Neural crest cell (in vitro differentiated cells): ENCODE measurements at regions not wholly inside any gene's neighbourhood (a gene's known extent, or its start where the extent isn't known, plus 50 kb on each side); places are given as distances from the start of the nearest gene placed in this dataset.

Source experiments
- DNase-seq: peaks from one replicate; pipeline ENCODE4 v3.0.0; 2021; ENCODE audit warnings: low read depth, mixed read lengths, low spot score
- H3K27ac Mint-ChIP-seq: one replicate; pipeline ENCODE4 v1.8.0; 2021; ENCODE audit warnings: mild to moderate bottlenecking, mixed read lengths; ENCODE audit not compliant: unreplicated experiment
- H3K27me3 Mint-ChIP-seq: 2 replicates; pipeline ENCODE4 v1.8.0; 2021; ENCODE audit warnings: low read depth, mild to moderate bottlenecking, mixed read lengths
- H3K36me3 Mint-ChIP-seq: 2 replicates; pipeline ENCODE4 v1.8.0; 2021; ENCODE audit warnings: low read depth, mild to moderate bottlenecking, mixed read lengths
- H3K4me1 Mint-ChIP-seq: 2 replicates; pipeline ENCODE4 v1.8.0; 2021; ENCODE audit warnings: mixed read lengths
- H3K4me3 Mint-ChIP-seq: one replicate; pipeline ENCODE4 v1.8.0; 2021; ENCODE audit warnings: mild to moderate bottlenecking, mixed read lengths
- H3K9me3 Mint-ChIP-seq: 2 replicates; pipeline ENCODE4 v1.8.0; 2021; ENCODE audit warnings: mixed read lengths
- TF ChIP-seq, protein P1 (sequence below): fragments of 200-600 bp; sonication (generic); conservative IDR thresholded peaks from 2 replicates; pipeline ENCODE4 v1.5.0; 2021; ENCODE audit warnings: antibody characterized with exemption, mild to moderate bottlenecking

GRCh38 chr2:136182315-136182714 is 64.4 kb upstream of the CXCR4 start:
- Mint-ChIP-seq H3K27me3 (no peaks in the 10 kb centered on the region), H3K36me3 (no peaks in the 10 kb centered on the region), H3K27ac (peak overlapping the region; percentile 70), H3K4me3 (no peak overlapping the region), H3K9me3 (peaks cover 2% of the 10 kb centered on the region), H3K4me1 (peaks cover 38% of the 10 kb centered on the region)
- DNase-seq: no peak
- TF ChIP-seq, protein P1, sequence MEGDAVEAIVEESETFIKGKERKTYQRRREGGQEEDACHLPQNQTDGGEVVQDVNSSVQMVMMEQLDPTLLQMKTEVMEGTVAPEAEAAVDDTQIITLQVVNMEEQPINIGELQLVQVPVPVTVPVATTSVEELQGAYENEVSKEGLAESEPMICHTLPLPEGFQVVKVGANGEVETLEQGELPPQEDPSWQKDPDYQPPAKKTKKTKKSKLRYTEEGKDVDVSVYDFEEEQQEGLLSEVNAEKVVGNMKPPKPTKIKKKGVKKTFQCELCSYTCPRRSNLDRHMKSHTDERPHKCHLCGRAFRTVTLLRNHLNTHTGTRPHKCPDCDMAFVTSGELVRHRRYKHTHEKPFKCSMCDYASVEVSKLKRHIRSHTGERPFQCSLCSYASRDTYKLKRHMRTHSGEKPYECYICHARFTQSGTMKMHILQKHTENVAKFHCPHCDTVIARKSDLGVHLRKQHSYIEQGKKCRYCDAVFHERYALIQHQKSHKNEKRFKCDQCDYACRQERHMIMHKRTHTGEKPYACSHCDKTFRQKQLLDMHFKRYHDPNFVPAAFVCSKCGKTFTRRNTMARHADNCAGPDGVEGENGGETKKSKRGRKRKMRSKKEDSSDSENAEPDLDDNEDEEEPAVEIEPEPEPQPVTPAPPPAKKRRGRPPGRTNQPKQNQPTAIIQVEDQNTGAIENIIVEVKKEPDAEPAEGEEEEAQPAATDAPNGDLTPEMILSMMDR: no peak

GRCh38 chr2:136179602-136179975 is 61.6 kb upstream of the CXCR4 start:
- no peaks in the 10 kb centered on the region for H3K9me3 Mint-ChIP-seq
- no peak overlapping the region for H3K27ac Mint-ChIP-seq

GRCh38 chr2:136178941-136179601 is 61.1 kb upstream of the CXCR4 start:
- H3K4me3 Mint-ChIP-seq: no peak overlapping the region
- H3K27ac Mint-ChIP-seq: no peak overlapping the region
- H3K4me1 Mint-ChIP-seq: peaks cover 54% of the 10 kb centered on the region
- no peaks in the 10 kb centered on the region for H3K27me3 Mint-ChIP-seq
- no peaks in the 10 kb centered on the region for H3K36me3 Mint-ChIP-seq
- no peak for DNase-seq
- no peaks in the 10 kb centered on the region for H3K9me3 Mint-ChIP-seq
- TF ChIP-seq, protein P1: no peak

More at GRCh38 chr2:136179602-136179975, 61.6 kb upstream of the CXCR4 start:
- Mint-ChIP-seq H3K4me3 (no peak overlapping the region), H3K36me3 (no peaks in the 10 kb centered on the region), H3K27me3 (no peaks in the 10 kb centered on the region), H3K4me1 (peaks cover 50% of the 10 kb centered on the region)
- DNase-seq: no peak
- TF ChIP-seq, protein P1: no peak

DNA sequence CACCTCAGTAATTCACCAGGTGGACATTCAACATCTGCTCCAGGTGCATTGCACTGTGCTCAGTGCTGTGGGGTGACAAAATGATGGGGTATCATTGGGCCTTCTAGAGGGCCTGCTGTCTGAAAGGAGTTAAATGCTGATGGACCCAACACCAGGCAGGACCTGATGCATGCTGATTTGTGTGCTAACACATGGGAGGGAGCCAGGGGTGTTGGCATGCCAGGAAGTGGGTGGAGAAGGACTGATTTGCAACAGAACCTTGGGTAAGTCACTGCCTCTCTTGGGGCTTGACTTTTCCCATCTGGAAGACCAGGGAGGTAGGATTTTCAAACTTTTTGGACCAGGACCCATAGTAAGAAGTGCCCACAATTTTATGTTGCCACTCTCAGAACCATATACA is 57.9 kb upstream of the CXCR4 start:
- Mint-ChIP-seq H3K4me3 (no peak overlapping the region), H3K27me3 (no peaks in the 10 kb centered on the region), H3K9me3 (peaks cover 3% of the 10 kb centered on the region), H3K36me3 (no peaks in the 10 kb centered on the region), H3K27ac (no peak overlapping the region), H3K4me1 (peaks cover 57% of the 10 kb centered on the region)
- DNase-seq: no peak
- TF ChIP-seq, protein P1: no peak

GRCh38 chr2:136175466-136175865 is 57.5 kb upstream of the CXCR4 start:
- Mint-ChIP-seq H3K4me1 (peaks cover 59% of the 10 kb centered on the region), H3K36me3 (no peaks in the 10 kb centered on the region), H3K27ac (no peak overlapping the region), H3K9me3 (peaks cover 3% of the 10 kb centered on the region), H3K27me3 (no peaks in the 10 kb centered on the region), H3K4me3 (no peak overlapping the region)
- DNase-seq: no peak
- TF ChIP-seq, protein P1: no peak
